ENCODE measurements at regions not wholly inside any gene's neighbourhood (a gene's known extent, or its start where the extent isn't known, plus 50 kb on each side); places are given as distances from the start of the nearest gene placed in this dataset.

DNA sequence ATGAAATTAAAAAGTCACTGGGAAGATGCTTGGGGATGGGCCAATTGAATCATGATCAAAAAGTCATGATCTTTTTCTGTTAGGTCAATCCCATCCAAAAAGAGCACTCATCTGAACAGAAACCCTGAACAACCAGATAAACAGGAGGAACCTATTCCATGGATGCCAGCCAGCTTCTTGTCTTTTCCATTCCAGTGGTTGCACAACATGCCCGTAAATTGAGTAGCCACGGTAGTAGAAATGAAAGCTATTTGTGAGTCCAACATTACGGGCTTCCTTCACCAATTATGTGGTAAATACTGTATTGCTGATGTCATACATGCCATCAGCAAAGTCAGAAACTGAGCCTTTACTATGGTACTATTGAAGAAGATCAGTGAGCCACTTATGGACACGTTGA is 982.4 kb upstream of the HS3ST1 start:
- no peaks in the 10 kb centered on the region for H3K27me3 ChIP-seq
- H3K4me3 ChIP-seq, result no peak overlapping the region
- H3K9me3 ChIP-seq, result no peaks in the 10 kb centered on the region
- WGBS, 2 donors, result 73 to 88% methylated on average over 4 of the region's 4 CpGs
- ATAC-seq, result peak in 1 of 8 donors; percentile 50
- intact Hi-C loops (cut with DNase I), result loop anchor here in 1 of 10 donors (5.0 kb wide), 1 partner anchor 76 kb away; no protein-coding TSS in a partner anchor
- peaks cover 0 to 3% (median 0%) of the 10 kb centered on the region in 9 donors for H3K4me1 ChIP-seq
- H3K27ac ChIP-seq, result no peak overlapping the region
- no peaks in the 10 kb centered on the region for H3K36me3 ChIP-seq
- DNase-seq, result no peak
- TF ChIP-seq, protein P1, sequence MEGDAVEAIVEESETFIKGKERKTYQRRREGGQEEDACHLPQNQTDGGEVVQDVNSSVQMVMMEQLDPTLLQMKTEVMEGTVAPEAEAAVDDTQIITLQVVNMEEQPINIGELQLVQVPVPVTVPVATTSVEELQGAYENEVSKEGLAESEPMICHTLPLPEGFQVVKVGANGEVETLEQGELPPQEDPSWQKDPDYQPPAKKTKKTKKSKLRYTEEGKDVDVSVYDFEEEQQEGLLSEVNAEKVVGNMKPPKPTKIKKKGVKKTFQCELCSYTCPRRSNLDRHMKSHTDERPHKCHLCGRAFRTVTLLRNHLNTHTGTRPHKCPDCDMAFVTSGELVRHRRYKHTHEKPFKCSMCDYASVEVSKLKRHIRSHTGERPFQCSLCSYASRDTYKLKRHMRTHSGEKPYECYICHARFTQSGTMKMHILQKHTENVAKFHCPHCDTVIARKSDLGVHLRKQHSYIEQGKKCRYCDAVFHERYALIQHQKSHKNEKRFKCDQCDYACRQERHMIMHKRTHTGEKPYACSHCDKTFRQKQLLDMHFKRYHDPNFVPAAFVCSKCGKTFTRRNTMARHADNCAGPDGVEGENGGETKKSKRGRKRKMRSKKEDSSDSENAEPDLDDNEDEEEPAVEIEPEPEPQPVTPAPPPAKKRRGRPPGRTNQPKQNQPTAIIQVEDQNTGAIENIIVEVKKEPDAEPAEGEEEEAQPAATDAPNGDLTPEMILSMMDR (IDR thresholded peaks at IDR 0.05), result no peak

DNA sequence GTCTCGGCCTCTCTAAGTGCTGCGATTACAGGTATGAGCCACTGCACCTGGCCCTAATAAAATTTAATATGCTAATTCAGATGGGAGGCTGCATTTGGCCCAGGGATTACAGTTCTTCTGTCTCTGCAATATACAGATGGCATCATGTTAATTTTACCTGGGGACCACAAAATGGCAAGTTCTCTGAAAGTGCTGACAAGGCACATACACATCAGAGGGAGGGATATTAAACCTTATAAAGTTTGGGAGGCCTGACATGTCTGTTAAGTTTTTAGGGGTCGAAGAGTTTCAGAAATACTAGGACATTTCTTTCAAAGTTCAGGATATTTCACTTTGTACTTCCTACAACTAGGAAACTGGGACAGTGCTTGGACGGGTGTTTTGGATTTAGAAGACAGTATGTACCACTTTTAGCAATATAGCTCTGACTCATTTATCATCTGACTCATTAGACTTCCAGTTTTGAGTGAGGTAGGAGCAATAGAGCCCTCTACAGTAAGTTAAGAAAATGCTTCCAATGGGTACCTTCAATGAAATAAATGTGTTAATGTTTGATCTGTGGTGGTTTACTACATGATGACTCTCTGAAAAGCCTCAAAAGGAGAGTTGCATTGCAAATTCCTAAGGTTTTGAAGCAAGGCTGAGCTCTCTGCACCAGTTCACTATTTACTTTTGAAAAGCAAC is 981.0 kb upstream of the HS3ST1 start:
- 61 to 73% methylated on average over 4 of the region's 4 CpGs for WGBS, 2 donors
- ATAC-seq (peak in 4 of 8 donors; percentile 52 to 75 (median 62)), DNase-seq (no peak)
- TF ChIP-seq, protein P1 (IDR thresholded peaks at IDR 0.05), result peak in 2 of 9 donors; percentile 16 to 25
- H3K4me3 ChIP-seq, result no peak overlapping the region
- no peaks in the 10 kb centered on the region for H3K9me3 ChIP-seq
- H3K36me3 ChIP-seq, result no peaks in the 10 kb centered on the region
- no peaks in the 10 kb centered on the region for H3K27me3 ChIP-seq
- intact Hi-C loops (cut with DNase I), result loop anchor here in 1 of 10 donors (5.0 kb wide), 1 partner anchor 78 kb away; no protein-coding TSS in a partner anchor
- H3K27ac ChIP-seq, result no peak overlapping the region
- peaks cover 0 to 3% (median 0%) of the 10 kb centered on the region in 9 donors for H3K4me1 ChIP-seq

DNA sequence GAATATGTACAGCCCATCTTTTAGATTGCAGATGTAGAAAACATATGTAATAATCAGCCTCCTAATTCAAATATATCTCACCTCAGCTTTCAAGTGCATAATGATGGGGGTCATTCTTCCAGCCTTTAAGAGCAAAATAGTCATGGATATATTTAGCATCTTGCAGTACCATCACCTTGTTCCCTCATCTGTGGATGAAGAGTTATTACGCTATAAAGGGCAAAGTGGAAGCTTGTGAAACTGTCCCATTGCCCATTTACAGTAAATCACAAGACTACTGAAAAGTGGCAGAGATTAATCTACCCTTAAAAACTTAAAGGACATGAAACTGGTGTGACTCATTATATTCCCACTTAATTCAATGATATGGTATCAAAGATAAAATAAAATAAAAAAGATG is 979.7 kb upstream of the HS3ST1 start:
- H3K4me3 ChIP-seq, result no peak overlapping the region
- DNase-seq (no peak), ATAC-seq (no peak)
- no peak overlapping the region for H3K27ac ChIP-seq
- H3K36me3 ChIP-seq, result no peaks in the 10 kb centered on the region
- WGBS, 2 donors, result 82 to 95% methylated on average over 1 of the region's 1 CpG
- no peaks in the 10 kb centered on the region for H3K9me3 ChIP-seq
- no peaks in the 10 kb centered on the region for H3K27me3 ChIP-seq
- H3K4me1 ChIP-seq, result no peaks in the 10 kb centered on the region
- intact Hi-C loops (cut with DNase I), result no loop called here
- TF ChIP-seq, protein P1 (IDR thresholded peaks at IDR 0.05), result no peak

DNA sequence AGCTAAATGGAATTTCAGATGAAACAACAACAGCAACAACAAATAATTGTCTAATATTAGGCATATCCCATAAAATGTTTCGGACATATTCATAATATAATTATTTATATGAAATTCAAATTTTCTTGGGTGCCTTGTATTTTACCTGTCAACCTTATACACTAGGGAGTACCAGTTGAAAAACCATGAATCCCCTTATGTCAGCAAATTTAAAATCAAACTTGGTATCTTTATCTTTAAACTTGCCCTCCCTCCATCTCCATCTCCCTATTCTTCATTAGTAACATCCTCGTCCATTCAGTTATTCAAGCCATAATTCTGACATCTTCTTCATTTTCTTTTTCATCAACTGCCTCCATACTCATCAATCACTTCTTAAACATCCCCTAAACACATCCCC is 974.5 kb upstream of the HS3ST1 start:
- H3K36me3 ChIP-seq, result no peaks in the 10 kb centered on the region
- DNase-seq (no peak), ATAC-seq (no peak)
- TF ChIP-seq, protein P1 (IDR thresholded peaks at IDR 0.05), result no peak
- H3K27me3 ChIP-seq, result no peaks in the 10 kb centered on the region
- no peaks in the 10 kb centered on the region for H3K4me1 ChIP-seq
- WGBS, 2 donors, result 70 to 77% methylated on average over 2 of the region's 2 CpGs
- H3K4me3 ChIP-seq, result no peak overlapping the region
- no peaks in the 10 kb centered on the region for H3K9me3 ChIP-seq
- H3K27ac ChIP-seq, result no peak overlapping the region
- intact Hi-C loops (cut with DNase I), result no loop called here
